Uterus (tissue), 3 donors: ENCODE measurements at regions not wholly inside any gene's neighbourhood (a gene's known extent, or its start where the extent isn't known, plus 50 kb on each side); places are given as distances from the start of the nearest gene placed in this dataset.

Experiments
- DNase-seq, 2 donors: peaks; one replicate each; pipeline ENCODE4 v3.0.0-alpha.2; 2019 to 2020
- H3K27ac ChIP-seq, 2 donors: fragments of 200-600 bp; sonication (generic); 1 replicate in 1 of 2; 2 replicates in 1 of 2; pipeline ENCODE4 v1.5.1; 2016 to 2018
- H3K27me3 ChIP-seq, 2 donors: fragments of 200-600 bp; sonication (generic); one replicate each; pipeline ENCODE4 v1.5.1; 2018 to 2019; ENCODE audit warnings: control low read depth in 1 of 2
- H3K36me3 ChIP-seq, 2 donors: fragments of 200-600 bp; sonication (generic); one replicate each; pipeline ENCODE4 v1.5.1; 2019; ENCODE audit warnings: control low read depth in 1 of 2
- H3K4me1 ChIP-seq, 2 donors: fragments of 200-600 bp; sonication (generic); one replicate each; pipeline ENCODE4 v1.5.1; 2018 to 2019; ENCODE audit warnings: control low read depth in 1 of 2
- H3K4me3 ChIP-seq, 2 donors: fragments of 200-600 bp; sonication (generic); 1 replicate in 1 of 2; 2 replicates in 1 of 2; pipeline ENCODE4 v1.5.1; 2018 to 2019; ENCODE audit warnings: mild to moderate bottlenecking in 1 of 2
- H3K9me3 ChIP-seq, 2 donors: fragments of 200-600 bp; sonication (generic); one replicate each; pipeline ENCODE4 v1.5.1; 2019; ENCODE audit warnings: control low read depth in 1 of 2
- POLR2A ChIP-seq, 2 donors: fragments of 450-650 bp; IDR thresholded peaks; one replicate each; pipeline ENCODE4 v1.6.1; 2016; ENCODE audit warnings: antibody characterized with exemption in 2 of 2, mild to moderate bottlenecking in 1 of 2, moderate library complexity in 1 of 2
- intact Hi-C: fragments of 100-400 bp; cut with DNase I; formaldehyde crosslinking; loops from one replicate; pipeline ENCODE4 v1.15.1; 2023; ENCODE audit warnings: low total_unique reads
- TF ChIP-seq, protein P1 (sequence below), 4 experiments: fragments of 200-600 bp in 2 of 4; fragments of 450-650 bp in 2 of 4; sonication (generic) in 2 of 4; IDR thresholded peaks; one replicate each; pipeline ENCODE4 v1.5.1; 2016 to 2019; ENCODE audit warnings: antibody characterized with exemption in 4 of 4, mild to moderate bottlenecking in 2 of 4, moderate library complexity in 1 of 4
- donor health status: DM: yes; HTN: yes; CAD: no.

GRCh38 chr21:31571879-31572278, 87.6 kb upstream of the SOD1 start:
- intact Hi-C loops, result no loop called here
- H3K9me3 ChIP-seq, result no peaks in the 10 kb centered on the region
- H3K27ac ChIP-seq, result no peak overlapping the region
- DNase-seq, result no peak
- no peaks in the 10 kb centered on the region for H3K4me1 ChIP-seq
- no peaks in the 10 kb centered on the region for H3K27me3 ChIP-seq
- H3K4me3 ChIP-seq, result no peak overlapping the region
- TF ChIP-seq POLR2A (IDR thresholded peaks at IDR 0.05), result no peak
- TF ChIP-seq, protein P1, sequence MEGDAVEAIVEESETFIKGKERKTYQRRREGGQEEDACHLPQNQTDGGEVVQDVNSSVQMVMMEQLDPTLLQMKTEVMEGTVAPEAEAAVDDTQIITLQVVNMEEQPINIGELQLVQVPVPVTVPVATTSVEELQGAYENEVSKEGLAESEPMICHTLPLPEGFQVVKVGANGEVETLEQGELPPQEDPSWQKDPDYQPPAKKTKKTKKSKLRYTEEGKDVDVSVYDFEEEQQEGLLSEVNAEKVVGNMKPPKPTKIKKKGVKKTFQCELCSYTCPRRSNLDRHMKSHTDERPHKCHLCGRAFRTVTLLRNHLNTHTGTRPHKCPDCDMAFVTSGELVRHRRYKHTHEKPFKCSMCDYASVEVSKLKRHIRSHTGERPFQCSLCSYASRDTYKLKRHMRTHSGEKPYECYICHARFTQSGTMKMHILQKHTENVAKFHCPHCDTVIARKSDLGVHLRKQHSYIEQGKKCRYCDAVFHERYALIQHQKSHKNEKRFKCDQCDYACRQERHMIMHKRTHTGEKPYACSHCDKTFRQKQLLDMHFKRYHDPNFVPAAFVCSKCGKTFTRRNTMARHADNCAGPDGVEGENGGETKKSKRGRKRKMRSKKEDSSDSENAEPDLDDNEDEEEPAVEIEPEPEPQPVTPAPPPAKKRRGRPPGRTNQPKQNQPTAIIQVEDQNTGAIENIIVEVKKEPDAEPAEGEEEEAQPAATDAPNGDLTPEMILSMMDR (IDR thresholded peaks at IDR 0.05), result no peak
- no peaks in the 10 kb centered on the region for H3K36me3 ChIP-seq

GRCh38 chr21:31570824-31571566, 88.5 kb upstream of the SOD1 start:
- no peaks in the 10 kb centered on the region for H3K36me3 ChIP-seq
- no peak for DNase-seq
- H3K4me1 ChIP-seq, result no peaks in the 10 kb centered on the region
- no peak overlapping the region for H3K27ac ChIP-seq
- TF ChIP-seq, protein P1 (IDR thresholded peaks at IDR 0.05), result no peak
- no peak for TF ChIP-seq POLR2A (IDR thresholded peaks at IDR 0.05)
- no peaks in the 10 kb centered on the region for H3K27me3 ChIP-seq
- no peak overlapping the region for H3K4me3 ChIP-seq
- intact Hi-C loops, result no loop called here
- H3K9me3 ChIP-seq, result no peaks in the 10 kb centered on the region

DNA sequence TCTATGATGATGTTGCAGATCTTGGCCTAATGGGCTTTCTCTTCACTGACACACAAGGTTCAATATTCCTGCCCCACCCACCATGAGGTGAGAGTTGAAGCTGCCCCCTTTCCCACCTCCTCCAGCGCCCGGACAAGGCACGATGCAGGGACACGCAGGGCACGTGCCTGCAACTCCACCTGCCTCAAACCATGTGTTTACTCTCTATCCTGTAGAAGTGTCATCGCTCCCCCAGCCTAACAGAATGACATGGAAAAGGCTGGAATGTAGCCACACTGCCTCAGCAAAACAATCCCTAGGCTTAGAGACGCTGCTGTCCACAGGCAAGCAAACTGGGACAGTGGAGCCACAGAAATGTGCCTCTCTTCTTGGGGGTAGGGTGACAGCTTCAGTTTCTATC, 92.9 kb upstream of the SOD1 start:
- Histone ChIP-seq H3K27ac (no peak overlapping the region), H3K36me3 (no peaks in the 10 kb centered on the region), H3K9me3 (no peaks in the 10 kb centered on the region), H3K4me3 (no peak overlapping the region), H3K4me1 (no peaks in the 10 kb centered on the region), H3K27me3 (no peaks in the 10 kb centered on the region)
- intact Hi-C loops, result no loop called here
- TF ChIP-seq, protein P1 (IDR thresholded peaks at IDR 0.05), result no peak
- no peak for TF ChIP-seq POLR2A (IDR thresholded peaks at IDR 0.05)
- no peak for DNase-seq

DNA sequence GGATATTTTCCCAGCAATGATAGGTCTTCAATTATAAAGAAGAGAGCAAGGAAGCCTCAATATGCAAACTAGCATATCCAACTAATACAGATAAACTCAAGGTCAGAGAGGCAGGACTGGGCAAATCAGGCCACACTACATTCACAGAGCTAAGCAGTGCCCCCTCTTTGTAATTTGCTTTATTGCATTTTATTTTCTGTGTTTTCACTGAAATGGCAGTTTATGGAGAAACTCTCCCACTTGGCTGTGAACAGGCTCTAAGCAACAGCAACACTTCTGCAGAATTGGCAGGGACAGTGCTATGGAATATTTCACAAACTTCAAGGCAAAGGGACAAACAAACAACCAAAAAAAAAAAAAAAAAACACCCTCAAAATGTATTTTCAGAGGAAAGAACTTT, 93.4 kb upstream of the SOD1 start:
- Histone ChIP-seq H3K4me3 (no peak overlapping the region), H3K27ac (no peak overlapping the region), H3K36me3 (no peaks in the 10 kb centered on the region), H3K4me1 (no peaks in the 10 kb centered on the region), H3K27me3 (no peaks in the 10 kb centered on the region), H3K9me3 (no peaks in the 10 kb centered on the region)
- TF ChIP-seq, protein P1 (IDR thresholded peaks at IDR 0.05), result no peak
- no peak for TF ChIP-seq POLR2A (IDR thresholded peaks at IDR 0.05)
- intact Hi-C loops, result no loop called here
- DNase-seq, result no peak

DNA sequence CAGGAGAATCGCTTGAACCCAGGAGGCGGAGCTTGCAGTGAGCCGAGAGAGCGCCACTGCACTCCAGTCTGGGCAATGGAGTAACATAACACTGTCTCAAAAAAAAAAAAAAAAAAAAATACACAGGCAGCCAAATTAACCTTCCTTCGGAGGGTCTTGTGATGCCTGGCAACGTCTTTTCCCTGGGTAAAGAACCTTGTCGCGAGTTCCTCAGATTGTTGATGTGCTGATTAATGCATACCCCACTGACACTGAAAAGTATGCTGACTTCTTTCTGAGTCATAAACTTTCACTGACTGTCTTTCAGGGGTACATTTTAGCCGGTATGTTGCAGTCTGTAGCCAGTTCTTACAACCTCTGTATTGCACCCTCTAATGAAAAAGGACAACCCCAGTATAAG, 95.1 kb upstream of the SOD1 start:
- H3K27me3 ChIP-seq, result no peaks in the 10 kb centered on the region
- H3K27ac ChIP-seq, result no peak overlapping the region
- TF ChIP-seq, protein P1 (IDR thresholded peaks at IDR 0.05), result no peak
- no peak for TF ChIP-seq POLR2A (IDR thresholded peaks at IDR 0.05)
- no peak overlapping the region for H3K4me3 ChIP-seq
- no peaks in the 10 kb centered on the region for H3K36me3 ChIP-seq
- intact Hi-C loops, result no loop called here
- DNase-seq, result no peak
- no peaks in the 10 kb centered on the region for H3K9me3 ChIP-seq
- peaks cover 0 to 7% of the 10 kb centered on the region in 2 donors for H3K4me1 ChIP-seq
